IMR-90 (cell line): ENCODE measurements at regions not wholly inside any gene's neighbourhood (a gene's known extent, or its start where the extent isn't known, plus 50 kb on each side); places are given as distances from the start of the nearest gene placed in this dataset.

Source experiments
- ATAC-seq: fragments of 200-7000 bp; cut with Tn5 transposase; 2 replicates; pipeline ENCODE4 v1.9.1; 2020; ENCODE audit warnings: low read depth, mild to moderate bottlenecking, moderate library complexity
- BruUV-seq: library from RNA; stranded (reverse); fragments of 400-500 nt; replicated peaks from 2 replicates; lab custom pipeline; 2021; lab: Mats Ljungman, UMichigan
- CTCF ChIA-PET: fragments of 300-600 bp; formaldehyde crosslinking; extraction: SDS; loops from one replicate; lab custom pipeline; 2021; ENCODE audit warnings: antibody characterized with exemption; lab: Yijun Ruan, JAX
- POLR2A ChIA-PET: fragments of 300-600 bp; sonication (Branson Sonifier 250); formaldehyde crosslinking; loops from one replicate; lab custom pipeline; 2022; ENCODE audit warnings: antibody characterized with exemption; ENCODE audit not compliant: unreplicated experiment; lab: Charles Lee
- DNase-seq: peaks from one replicate; pipeline ENCODE4 v3.0.0; 2013
- H2AFZ ChIP-seq: replicated peaks from 2 replicates; pipeline ENCODE3; 2013; ENCODE audit warnings: low read length, mild to moderate bottlenecking; ENCODE audit not compliant: poor library complexity
- H2AK5ac ChIP-seq: 2 replicates; pipeline ENCODE4 v1.6.1; 2013; ENCODE audit warnings: low read depth, low read length, inconsistent platforms
- H2AK9ac ChIP-seq: replicated peaks from 2 replicates; pipeline ENCODE3; 2013; ENCODE audit warnings: mild to moderate bottlenecking, low read depth, low read length, moderate library complexity; ENCODE audit not compliant: poor library complexity
- H2BK120ac ChIP-seq: 2 replicates; pipeline ENCODE4 v1.6.1; 2013; ENCODE audit warnings: low read depth, low read length, inconsistent platforms
- H2BK15ac ChIP-seq: 3 replicates; pipeline ENCODE4 v1.6.1; 2013; ENCODE audit warnings: low read depth, low read length, inconsistent platforms
- H2BK20ac ChIP-seq: 2 replicates; pipeline ENCODE4 v1.6.1; 2013; ENCODE audit warnings: low read depth, mild to moderate bottlenecking, inconsistent platforms, low read length, moderate library complexity
- H2BK5ac ChIP-seq: 2 replicates; pipeline ENCODE4 v1.6.1; 2013; ENCODE audit warnings: mild to moderate bottlenecking, low read depth, low read length, inconsistent platforms; ENCODE audit not compliant: poor library complexity, severe bottlenecking
- H3K14ac ChIP-seq: replicated peaks from 2 replicates; pipeline ENCODE4 v1.6.1; 2013; ENCODE audit warnings: low read depth, low read length, inconsistent platforms
- H3K18ac ChIP-seq: 2 replicates; pipeline ENCODE4 v1.6.1; 2013; ENCODE audit warnings: low read depth, low read length, control low read depth
- H3K23ac ChIP-seq: 2 replicates; pipeline ENCODE4 v1.6.1; 2013; ENCODE audit warnings: low read depth, low read length, inconsistent platforms
- H3K27ac ChIP-seq: 2 replicates; pipeline ENCODE4 v1.5.1; 2013; ENCODE audit warnings: mild to moderate bottlenecking, control low read depth, low read length; ENCODE audit not compliant: insufficient read depth
- H3K27me3 ChIP-seq: 2 replicates; pipeline ENCODE4 v1.6.1; 2013; ENCODE audit warnings: low read length; ENCODE audit not compliant: control insufficient read depth, insufficient read depth
- H3K36me3 ChIP-seq: 2 replicates; pipeline ENCODE4 v1.6.1; 2013; ENCODE audit warnings: low read length, mixed read lengths; ENCODE audit not compliant: control insufficient read depth, insufficient read depth
- H3K4ac ChIP-seq: 2 replicates; pipeline ENCODE4 v1.6.1; 2013; ENCODE audit warnings: low read depth, low read length, inconsistent platforms
- H3K4me1 ChIP-seq: 2 replicates; pipeline ENCODE4 v1.6.1; 2013; ENCODE audit warnings: low read length, mixed read lengths; ENCODE audit not compliant: control insufficient read depth, insufficient read depth
- H3K4me2 ChIP-seq: 2 replicates; pipeline ENCODE4 v1.6.1; 2013; ENCODE audit warnings: low read depth, mild to moderate bottlenecking, control low read depth, low read length, moderate library complexity
- H3K4me3 ChIP-seq: 2 replicates; pipeline ENCODE4 v1.5.1; 2013; ENCODE audit warnings: low read depth, mild to moderate bottlenecking, control low read depth, low read length, moderate library complexity; ENCODE audit not compliant: insufficient read depth
- H3K56ac ChIP-seq: 2 replicates; pipeline ENCODE4 v1.6.1; 2013; ENCODE audit warnings: low read length, inconsistent platforms; ENCODE audit not compliant: insufficient read depth; ENCODE audit errors: extremely low read depth
- H3K79me1 ChIP-seq, 2 experiments: 2 replicates each; pipeline ENCODE4 v1.6.1; 2013; ENCODE audit warnings: low read length in 2 of 2, inconsistent platforms in 1 of 2, low read depth in 1 of 2
- H3K9ac ChIP-seq: 2 replicates; pipeline ENCODE4 v1.6.1; 2013; ENCODE audit warnings: low read depth, low read length, control low read depth
- H3K9me1 ChIP-seq: 2 replicates; pipeline ENCODE4 v1.6.1; 2013; ENCODE audit warnings: low read length, inconsistent platforms; ENCODE audit not compliant: insufficient read depth
- H3K9me3 ChIP-seq: 2 replicates; pipeline ENCODE4 v1.6.1; 2013; ENCODE audit warnings: low read length; ENCODE audit not compliant: control insufficient read depth, insufficient read depth
- H4K20me1 ChIP-seq: 2 replicates; pipeline ENCODE4 v1.6.1; 2013; ENCODE audit warnings: low read length, inconsistent platforms; ENCODE audit not compliant: insufficient read depth
- H4K5ac ChIP-seq: 2 replicates; pipeline ENCODE4 v1.6.1; 2013; ENCODE audit warnings: mild to moderate bottlenecking, low read depth, low read length, control low read depth
- H4K8ac ChIP-seq, 2 experiments: 2 replicates each; pipeline ENCODE4 v1.6.1; 2013; ENCODE audit warnings: low read depth in 2 of 2, low read length in 2 of 2, control low read depth in 1 of 2, inconsistent platforms in 1 of 2
- H4K91ac ChIP-seq: 2 replicates; pipeline ENCODE4 v1.6.1; 2013; ENCODE audit warnings: low read depth, low read length, inconsistent platforms; ENCODE audit not compliant: insufficient read depth
- BHLHE40 ChIP-seq: fragments of 150-350 bp; IDR thresholded peaks from 2 replicates; pipeline ENCODE4 v1.6.1; 2016; ENCODE audit warnings: mild to moderate bottlenecking, low read depth, low read length
- CEBPB ChIP-seq: IDR thresholded peaks from 2 replicates; pipeline ENCODE4 v1.6.1; 2012; ENCODE audit warnings: low read depth, low read length, improper control_type of control experiment
- CHD1 ChIP-seq: IDR thresholded peaks from 2 replicates; pipeline ENCODE4 v1.6.1; 2012; ENCODE audit warnings: low read depth, low read length, improper control_type of control experiment
- CTCF ChIP-seq: conservative IDR thresholded peaks from 2 replicates; pipeline ENCODE4 v1.5.1; 2012; ENCODE audit warnings: mild to moderate bottlenecking, low read depth, low read length, improper control_type of control experiment
- ELK1 ChIP-seq: fragments of 150-350 bp; IDR thresholded peaks from 2 replicates; pipeline ENCODE4 v1.6.1; 2016; ENCODE audit warnings: low read depth, mild to moderate bottlenecking, low read length, moderate library complexity, borderline replicate concordance
- FOS ChIP-seq: fragments of 150-350 bp; IDR thresholded peaks from 2 replicates; pipeline ENCODE4 v1.6.1; 2016; ENCODE audit warnings: low read depth, low read length
- MAFK ChIP-seq: IDR thresholded peaks from 2 replicates; pipeline ENCODE4 v1.6.1; 2012; ENCODE audit warnings: low read depth, low read length, improper control_type of control experiment
- MAZ ChIP-seq: IDR thresholded peaks from 2 replicates; pipeline ENCODE4 v1.6.1; 2012; ENCODE audit warnings: low read depth, mild to moderate bottlenecking, low read length, improper control_type of control experiment, moderate library complexity, borderline replicate concordance
- MXI1 ChIP-seq: IDR thresholded peaks from 2 replicates; pipeline ENCODE4 v1.6.1; 2012; ENCODE audit warnings: low read depth, mild to moderate bottlenecking, low read length, moderate library complexity, borderline replicate concordance
- NFE2L2 ChIP-seq: fragments of 150-350 bp; IDR thresholded peaks from 2 replicates; pipeline ENCODE4 v1.6.1; 2016; ENCODE audit warnings: low read depth, mild to moderate bottlenecking, low read length
- POLR2A ChIP-seq: IDR thresholded peaks from 2 replicates; pipeline ENCODE4 v1.6.1; 2012; ENCODE audit warnings: mild to moderate bottlenecking, low read depth, low read length
- RAD21 ChIP-seq: IDR thresholded peaks from 2 replicates; pipeline ENCODE4 v1.6.1; 2012; ENCODE audit warnings: low read length, improper control_type of control experiment
- RCOR1 ChIP-seq: IDR thresholded peaks from 2 replicates; pipeline ENCODE4 v1.6.1; 2012; ENCODE audit warnings: mild to moderate bottlenecking, low read length, improper control_type of control experiment; ENCODE audit not compliant: insufficient replicate concordance
- RFX5 ChIP-seq: IDR thresholded peaks from 2 replicates; pipeline ENCODE4 v1.8.0; 2012; ENCODE audit warnings: low read depth, mild to moderate bottlenecking, low read length, moderate library complexity
- SMC3 ChIP-seq: fragments of 150-350 bp; IDR thresholded peaks from 2 replicates; pipeline ENCODE4 v1.6.1; 2016; ENCODE audit warnings: low read depth, mild to moderate bottlenecking, antibody characterized with exemption, low read length, moderate library complexity
- USF2 ChIP-seq: fragments of 150-350 bp; IDR thresholded peaks from 2 replicates; pipeline ENCODE4 v1.6.1; 2017; ENCODE audit warnings: mild to moderate bottlenecking, antibody characterized with exemption, low read length, low read depth
- WGBS, 2 experiments: methylation state at CpG; one replicate each; pipeline versions ENCODE4 v1.1.5 to v1.1.7; 2013; ENCODE audit warnings: missing lambda C conversion rate in 2 of 2; ENCODE audit not compliant: insufficient read length in 1 of 2; ENCODE audit errors: extremely low coverage in 2 of 2; 5-methylcytosine and 5-hydroxymethylcytosine counted together
- dilution Hi-C: fragments of 300-500 bp; cut with HindIII; formaldehyde crosslinking; loops from one replicate; pipeline ENCODE4 v1.14.3; 2018; ENCODE audit warnings: low sequenced_read_pairs; ENCODE audit not compliant: unreplicated experiment
- in situ Hi-C: fragments of 300-500 bp; cut with MboI; formaldehyde crosslinking; loops from 3 replicates; pipeline ENCODE4 v1.14.3; 2019; ENCODE audit warnings: low sequenced_read_pairs, inconsistent platforms, mixed read lengths
- intact Hi-C: fragments of 100-400 bp; cut with micrococcal nuclease; formaldehyde crosslinking; loops from 2 replicates; pipeline ENCODE4 v1.10.0; 2022

DNA sequence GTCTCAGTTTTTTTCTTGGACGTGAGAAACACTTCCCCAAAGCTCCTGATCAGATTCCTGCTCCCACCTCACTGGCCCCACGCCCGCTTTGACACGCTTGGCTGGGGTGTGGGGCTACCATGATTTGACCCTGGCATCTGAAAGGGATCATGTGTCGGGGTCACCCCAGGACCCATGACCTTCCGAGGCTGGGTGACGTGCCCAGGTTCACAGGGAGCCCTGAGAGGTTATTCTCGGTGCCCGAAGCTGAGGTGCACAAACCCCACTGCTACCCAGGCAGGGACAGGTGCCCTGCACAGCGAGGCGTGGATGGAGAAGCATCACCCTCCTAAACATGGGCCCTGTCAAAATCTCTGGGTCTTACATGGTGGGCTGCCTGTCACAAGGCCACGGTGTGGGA is 404.1 kb downstream of the GALR1 start:
- H4K8ac ChIP-seq: no peak overlapping the region
- H2AFZ ChIP-seq: no peak overlapping the region
- WGBS, 2 experiments: 41% methylated on average over 5 of the region's 12 CpGs; no CpG with 5 or more reads in 1 of the 2 experiments
- TF ChIP-seq CEBPB: no peak
- no peak for TF ChIP-seq BHLHE40
- TF ChIP-seq FOS: no peak
- no peak for TF ChIP-seq SMC3
- TF ChIP-seq MAFK: no peak
- no peak for TF ChIP-seq CHD1
- no peak for TF ChIP-seq RFX5
- no peak for TF ChIP-seq NFE2L2
- no peak for TF ChIP-seq ELK1
- no peak for TF ChIP-seq RAD21
- TF ChIP-seq MAZ: no peak
- TF ChIP-seq RCOR1: no peak
- TF ChIP-seq MXI1: no peak
- TF ChIP-seq POLR2A: no peak
- TF ChIP-seq USF2: no peak
- no peak for TF ChIP-seq CTCF
- DNase-seq (no peak), ATAC-seq (no peak)
- no peaks in the 10 kb centered on the region for H3K27me3 ChIP-seq
- H3K4me1 ChIP-seq: no peaks in the 10 kb centered on the region
- no peaks in the 10 kb centered on the region for H3K79me1 ChIP-seq
- no peak overlapping the region for H3K56ac ChIP-seq
- in situ Hi-C loops: no loop called here
- H3K9me3 ChIP-seq: peaks cover 38% of the 10 kb centered on the region
- H3K9me1 ChIP-seq: no peaks in the 10 kb centered on the region
- no peak overlapping the region for H2BK20ac ChIP-seq
- intact Hi-C loops: loop anchor here (5.0 kb wide), 1 partner anchor 731 kb away; no protein-coding TSS in a partner anchor
- H2BK120ac ChIP-seq: no peak overlapping the region
- POLR2A ChIA-PET: no interaction called here
- no peak overlapping the region for H3K18ac ChIP-seq
- no peak overlapping the region for H3K23ac ChIP-seq
- no peak overlapping the region for H3K14ac ChIP-seq
- no peak overlapping the region for H3K4ac ChIP-seq
- no peak overlapping the region for H3K4me2 ChIP-seq
- H2BK15ac ChIP-seq: no peak overlapping the region
- no peaks in the 10 kb centered on the region for H4K20me1 ChIP-seq
- no peak overlapping the region for H3K9ac ChIP-seq
- dilution Hi-C loops: no loop called here
- H2AK5ac ChIP-seq: no peak overlapping the region
- H3K4me3 ChIP-seq: no peak overlapping the region
- H4K5ac ChIP-seq: no peak overlapping the region
- H4K91ac ChIP-seq: no peak overlapping the region
- CTCF ChIA-PET: no interaction called here
- no peak overlapping the region for H3K27ac ChIP-seq
- no TSS peak for BruUV-seq
- no peak overlapping the region for H2AK9ac ChIP-seq
- H3K36me3 ChIP-seq: no peaks in the 10 kb centered on the region
- no peak overlapping the region for H2BK5ac ChIP-seq
